HG02973 (cell line): ENCODE measurements at regions not wholly inside any gene's neighbourhood (a gene's known extent, or its start where the extent isn't known, plus 50 kb on each side); places are given as distances from the start of the nearest gene placed in this dataset.
"Not testable (repeated sequence)": the region's sequence is repeated elsewhere in the genome, so short reads cannot be mapped to it uniquely, and the experiment has no call there.

Experiments used
- ATAC-seq: cut with Tn5 transposase; IDR thresholded peaks from one replicate; pipeline ENCODE4 v1.9.1; 2021; ENCODE audit warnings: moderate library complexity; ENCODE audit not compliant: unreplicated experiment

- no peak for ATAC-seq
Observed at GRCh38 chr18:41639218-41639617, 315.8 kb upstream of the PIK3C3 start.

DNA sequence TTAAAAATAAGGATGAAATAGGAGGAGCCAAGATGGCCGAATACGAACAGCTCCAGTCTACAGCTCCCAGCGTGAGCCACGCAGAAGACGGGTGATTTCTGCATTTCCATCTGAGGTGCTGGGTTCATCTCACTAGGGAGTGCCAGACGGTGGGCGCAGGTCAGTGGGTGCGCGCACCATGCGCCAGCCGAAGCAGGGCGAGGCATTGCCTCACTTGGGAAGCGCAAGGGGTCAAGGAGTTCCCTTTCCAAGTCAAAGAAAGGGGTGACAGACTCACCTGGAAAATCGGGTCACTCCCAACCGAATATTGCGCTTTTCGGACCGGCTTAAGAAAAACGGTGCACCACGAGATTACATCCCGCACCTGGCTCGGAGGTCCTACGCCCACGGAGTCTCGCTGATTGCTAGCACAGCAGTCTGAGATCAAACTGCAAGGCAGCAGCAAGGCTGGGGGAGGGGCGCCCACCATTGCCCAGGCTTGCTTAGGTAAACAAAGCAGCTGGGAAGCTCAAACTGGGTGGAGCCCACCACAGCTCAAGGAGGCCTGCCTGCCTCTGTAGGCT is 323.2 kb upstream of the PIK3C3 start:
- not testable (repeated sequence) for ATAC-seq

- ATAC-seq: no peak
Observed at GRCh38 chr18:41630232-41630886, 324.7 kb upstream of the PIK3C3 start.

DNA sequence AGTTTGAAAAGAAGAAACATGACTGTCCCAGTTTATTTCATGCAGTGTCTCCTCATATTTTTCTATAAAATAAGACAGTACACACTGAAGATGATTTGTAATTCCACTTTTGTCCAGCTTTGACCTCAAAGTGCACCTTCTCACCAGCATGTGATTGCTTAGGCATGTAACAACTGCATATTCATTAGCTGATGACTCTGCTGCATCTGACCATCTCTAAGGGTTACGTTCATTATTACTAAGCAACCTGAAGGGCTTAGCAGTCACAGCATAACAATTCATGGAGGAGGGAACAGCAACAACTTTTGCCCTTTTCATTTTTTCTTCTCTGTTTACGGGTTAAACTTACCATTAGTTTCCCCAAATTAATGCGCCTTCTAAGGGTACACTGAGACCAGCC is 330.6 kb upstream of the PIK3C3 start:
- no peak for ATAC-seq

GRCh38 chr18:41621177-41621576 is 333.9 kb upstream of the PIK3C3 start:
- no peak for ATAC-seq

DNA sequence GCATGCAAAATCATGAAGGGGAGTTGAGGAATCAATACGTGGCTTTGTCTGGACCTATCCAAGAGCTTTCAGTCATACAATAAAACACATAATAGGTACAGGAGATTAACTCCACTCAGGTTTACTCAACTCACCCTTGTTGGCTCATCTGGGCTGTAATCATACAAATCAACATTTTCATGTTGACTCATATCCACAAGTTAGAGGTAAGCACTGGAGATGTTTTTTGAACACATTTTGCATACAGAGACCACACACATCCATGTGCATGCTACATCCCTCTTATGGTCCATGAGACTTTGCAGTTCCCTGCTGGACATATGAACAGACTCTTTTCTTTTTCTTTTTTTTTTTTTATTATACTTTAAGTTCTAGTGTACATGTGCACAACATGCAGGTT is 336.9 kb upstream of the PIK3C3 start:
- no peak for ATAC-seq

- ATAC-seq: no peak
Observed at GRCh38 chr18:41617647-41618046, 337.4 kb upstream of the PIK3C3 start.

DNA sequence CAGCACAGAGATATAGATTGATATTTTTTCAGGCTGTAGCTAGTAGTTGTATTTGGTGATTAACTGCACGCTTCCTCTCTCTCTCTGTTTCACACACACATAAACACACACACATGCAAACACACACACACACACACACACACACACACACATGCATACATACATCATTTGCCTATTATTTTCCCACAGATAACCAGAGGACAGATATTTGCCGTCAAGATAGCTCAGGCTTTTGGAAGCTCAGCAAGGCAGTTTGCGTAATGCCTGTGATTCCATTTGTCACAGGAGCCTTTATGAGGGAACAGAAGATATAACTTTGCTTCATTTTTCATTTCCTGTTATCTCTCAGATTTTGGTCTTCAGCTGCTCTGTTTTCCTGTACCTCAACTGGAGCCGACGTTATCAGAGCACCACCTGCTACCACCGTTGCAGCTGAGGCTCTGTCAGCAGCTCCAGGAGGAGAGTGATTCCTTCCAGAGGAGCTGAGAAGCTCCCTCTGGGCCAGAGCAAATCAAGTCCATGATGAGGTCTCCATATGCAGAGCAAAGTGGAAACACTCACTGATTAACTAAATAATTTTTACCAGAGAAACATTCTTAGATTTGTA is 341.9 kb upstream of the PIK3C3 start:
- no peak for ATAC-seq

GRCh38 chr18:41604964-41605363 is 350.1 kb upstream of the PIK3C3 start:
- ATAC-seq: no peak

DNA sequence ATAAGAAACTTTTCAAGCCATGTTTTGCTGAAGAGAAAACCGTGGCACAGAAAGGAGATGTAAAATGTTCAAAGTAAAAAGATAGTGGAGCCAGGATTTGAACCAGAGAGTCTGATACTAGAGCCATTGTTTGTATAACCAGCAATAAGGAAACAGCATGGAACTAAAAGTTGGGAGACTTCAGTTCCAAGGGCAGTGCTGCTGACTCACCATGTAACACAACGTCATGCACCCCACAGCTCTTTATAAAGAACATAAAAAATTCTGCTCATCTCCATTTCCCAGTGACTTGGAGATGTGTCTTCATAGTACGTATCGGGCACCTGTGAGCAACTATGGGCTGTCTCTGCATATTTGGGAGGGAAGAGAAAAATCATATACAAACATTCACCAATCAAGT is 353.0 kb upstream of the PIK3C3 start:
- ATAC-seq: no peak

DNA sequence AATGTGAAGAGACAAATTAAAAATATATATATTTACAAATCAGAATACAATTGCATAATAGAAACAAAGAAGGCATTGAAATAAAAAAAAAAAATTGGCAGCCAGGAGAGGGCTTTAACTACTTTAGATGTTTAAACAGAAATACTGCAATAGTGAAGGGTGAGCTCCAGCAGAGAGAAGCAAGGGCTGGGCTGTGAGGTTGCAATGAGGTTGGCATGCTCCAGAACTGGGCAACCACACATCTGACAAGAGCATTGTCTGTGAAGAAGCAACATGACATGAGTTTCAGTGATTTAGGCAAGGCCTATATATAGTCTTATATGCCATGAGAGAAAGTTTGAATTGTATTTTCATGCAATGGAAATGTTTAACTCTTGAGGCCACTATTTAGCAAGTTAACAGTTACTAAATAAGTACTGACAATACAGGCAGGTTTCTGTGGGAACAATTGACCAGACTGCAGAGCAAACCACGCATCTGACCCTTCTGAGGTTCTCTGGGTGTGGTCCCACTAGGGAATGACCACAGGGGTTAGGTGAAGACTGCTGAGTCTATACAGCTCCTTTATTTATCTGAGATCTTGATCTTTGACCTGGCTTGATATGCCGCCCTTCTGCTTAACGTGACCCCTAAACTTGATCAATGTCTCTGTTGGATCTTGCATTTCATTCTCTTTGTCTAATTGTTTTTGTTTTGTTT is 354.2 kb upstream of the PIK3C3 start:
- ATAC-seq: no peak

DNA sequence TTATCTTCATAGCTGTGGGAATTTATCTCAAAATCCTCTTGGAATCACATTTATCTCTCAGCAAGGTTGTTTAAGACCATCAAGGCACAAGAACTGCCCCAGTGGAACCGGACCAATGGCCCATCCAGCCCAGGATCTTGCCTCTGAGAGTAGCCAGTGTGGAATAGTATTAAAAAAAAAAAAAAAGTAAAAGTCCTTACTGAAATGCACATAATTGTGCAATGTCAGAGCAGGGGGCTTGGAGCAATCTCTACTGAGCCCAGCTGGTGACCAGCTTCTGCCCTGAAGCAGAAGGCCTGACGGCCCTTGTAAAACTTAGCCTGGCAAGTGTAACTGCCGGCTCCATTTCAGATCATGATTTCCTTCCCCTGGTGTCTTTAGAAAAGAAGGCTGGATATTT is 355.6 kb upstream of the PIK3C3 start:
- no peak for ATAC-seq

GRCh38 chr18:41594582-41594981 is 360.5 kb upstream of the PIK3C3 start:
- no peak for ATAC-seq

DNA sequence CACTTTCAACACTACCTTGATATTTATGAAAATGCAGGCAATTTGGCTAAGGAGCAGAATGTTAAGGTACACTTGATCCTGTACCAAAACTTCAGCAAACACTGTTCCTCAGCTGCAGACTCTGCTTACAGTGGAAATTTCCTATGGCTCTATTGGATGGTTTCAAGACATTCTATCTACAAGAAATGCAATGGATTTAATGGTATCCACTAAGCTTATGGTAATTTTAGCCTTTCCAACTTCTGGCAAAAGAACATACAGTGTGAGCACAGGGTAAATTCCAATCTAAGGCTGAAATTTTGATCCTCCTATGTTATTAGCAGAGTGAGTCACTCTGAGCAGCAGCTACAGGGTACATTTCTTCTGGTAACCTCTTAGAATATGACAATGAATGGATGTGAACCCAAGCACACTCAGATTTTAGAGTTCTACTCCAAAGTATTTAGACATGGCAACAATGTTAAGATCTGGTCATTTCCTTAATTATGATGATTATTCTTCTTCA is 361.8 kb upstream of the PIK3C3 start:
- ATAC-seq: no peak

DNA sequence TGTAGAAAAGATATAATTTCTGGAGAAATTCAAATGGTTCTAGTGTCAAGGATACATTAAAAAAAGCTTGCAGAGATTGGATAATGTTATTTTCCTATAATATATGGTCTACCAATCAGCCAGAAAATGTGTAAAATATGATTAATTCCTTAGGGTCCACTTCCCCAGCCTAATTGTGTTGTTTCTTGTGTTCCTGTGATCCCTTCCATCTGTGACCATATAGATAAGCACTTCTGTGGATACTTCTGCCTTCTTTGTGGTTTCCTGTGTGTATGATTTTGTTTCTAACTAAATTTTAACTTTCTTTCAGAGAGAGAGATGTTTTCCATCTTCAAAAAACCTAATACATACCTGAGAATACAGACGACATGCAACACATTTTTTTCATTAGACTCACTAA is 367.1 kb upstream of the PIK3C3 start:
- no peak for ATAC-seq

- ATAC-seq: no peak
Observed at GRCh38 chr18:41585512-41585911, 369.5 kb upstream of the PIK3C3 start.

- no peak for ATAC-seq
Observed at GRCh38 chr18:41579185-41579584, 375.8 kb upstream of the PIK3C3 start.

- ATAC-seq: no peak
Observed at GRCh38 chr18:41577529-41577928, 377.5 kb upstream of the PIK3C3 start.

DNA sequence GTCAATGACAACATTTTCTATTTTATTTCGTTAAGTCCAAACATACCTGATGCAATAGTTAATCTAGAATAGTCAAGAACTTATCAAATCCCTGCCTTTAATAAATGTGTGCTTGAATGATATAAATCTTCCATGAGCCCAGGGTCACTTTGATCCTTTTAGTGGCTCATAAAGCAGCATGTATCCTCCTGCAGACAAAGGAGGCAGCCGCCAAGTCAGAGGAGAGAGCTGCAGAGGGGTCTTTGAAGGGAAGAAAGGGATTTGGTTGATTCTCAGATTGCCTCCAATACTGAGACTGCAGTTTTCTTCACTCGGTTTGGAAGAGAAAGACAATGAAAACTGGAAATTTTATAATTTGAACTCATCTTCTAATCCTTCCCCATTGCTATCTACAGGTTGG is 378.4 kb upstream of the PIK3C3 start:
- ATAC-seq: no peak

DNA sequence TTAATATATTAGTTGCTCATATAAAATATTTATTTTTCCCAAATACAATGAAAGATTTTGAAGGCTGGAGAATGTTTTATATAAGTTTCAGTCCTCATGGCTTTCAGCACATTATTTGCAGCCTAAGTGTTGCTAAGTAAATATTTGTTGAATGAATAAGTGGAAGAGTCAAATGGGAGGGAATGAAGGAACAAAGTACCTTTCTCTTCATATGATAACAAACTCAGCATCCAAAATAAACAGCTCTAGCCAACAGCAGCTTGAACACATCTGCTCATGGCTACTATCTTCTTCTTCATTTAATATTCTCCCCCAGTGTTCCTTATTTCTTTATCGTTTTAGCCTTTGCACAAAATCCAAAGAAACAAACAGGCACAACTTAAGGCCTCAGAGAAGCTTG is 385.2 kb upstream of the PIK3C3 start:
- ATAC-seq: no peak

DNA sequence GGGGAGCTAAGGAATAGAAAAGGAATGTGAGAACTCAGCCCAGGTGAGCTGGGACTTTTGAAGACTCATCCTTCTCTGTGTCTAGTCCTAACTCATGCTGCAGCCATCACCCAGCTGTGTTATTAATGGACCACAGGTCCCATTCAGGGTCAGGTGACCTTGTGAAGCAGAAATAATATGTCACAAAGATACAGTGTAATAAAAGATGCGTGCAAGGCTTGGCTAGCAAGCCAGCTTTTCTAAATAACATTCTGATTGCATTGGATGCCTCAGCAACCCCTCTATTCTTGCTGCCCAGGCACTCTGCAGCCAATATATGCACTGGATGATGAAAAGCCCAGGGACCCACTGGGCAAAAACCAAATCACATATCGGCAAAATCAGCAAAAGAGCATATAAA is 393.1 kb upstream of the PIK3C3 start:
- ATAC-seq: no peak

DNA sequence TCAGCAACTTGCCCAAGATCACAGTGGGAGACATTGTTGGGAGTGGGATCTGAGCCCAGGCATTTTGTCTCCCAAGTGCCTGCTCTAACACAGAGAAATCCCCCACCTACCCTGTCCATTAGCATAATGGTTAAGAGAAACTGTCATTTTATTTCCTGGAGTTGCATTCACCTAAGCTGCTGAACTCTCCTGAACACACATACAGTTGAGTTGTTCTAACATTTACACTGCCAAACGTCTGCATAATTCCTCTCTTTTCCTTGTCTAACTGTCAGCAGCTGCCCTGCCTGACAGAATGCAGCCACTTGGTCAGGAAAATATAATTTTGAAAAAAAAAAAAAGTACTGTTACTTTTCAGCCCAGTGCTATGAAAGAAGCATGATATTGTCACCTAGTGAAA is 396.3 kb upstream of the PIK3C3 start:
- no peak for ATAC-seq
